ENCODE measurements at regions not wholly inside any gene's neighbourhood (a gene's known extent, or its start where the extent isn't known, plus 50 kb on each side); places are given as distances from the start of the nearest gene placed in this dataset.

GRCh38 chr2:220476877-220477276 is 849.4 kb downstream of the SLC4A3 start:
- TF ChIP-seq CTCF (IDR thresholded peaks at IDR 0.05), result no peak
- no peak for TF ChIP-seq POLR2A (IDR thresholded peaks at IDR 0.05)
- no peak for TF ChIP-seq EP300 (IDR thresholded peaks at IDR 0.05)
- TF ChIP-seq POLR2AphosphoS5 (IDR thresholded peaks at IDR 0.05), result no peak
